Tibial nerve (tissue), 3 donors: ENCODE measurements at regions not wholly inside any gene's neighbourhood (a gene's known extent, or its start where the extent isn't known, plus 50 kb on each side); places are given as distances from the start of the nearest gene placed in this dataset.

ENCODE experiments used
- POLR2A ChIP-seq, 2 donors: fragments of 450-650 bp; IDR thresholded peaks; one replicate each; pipeline ENCODE4 v1.6.1; 2017; ENCODE audit warnings: antibody characterized with exemption in 2 of 2, mild to moderate bottlenecking in 2 of 2, moderate library complexity in 2 of 2
- TF ChIP-seq, protein P1 (sequence below), 5 experiments: fragments of 200-600 bp in 3 of 5; fragments of 450-650 bp in 2 of 5; sonication (generic) in 3 of 5; IDR thresholded peaks; one replicate each; pipeline ENCODE4 v1.5.1; 2016 to 2019; ENCODE audit warnings: antibody characterized with exemption in 5 of 5, mild to moderate bottlenecking in 3 of 5, moderate library complexity in 2 of 5

DNA sequence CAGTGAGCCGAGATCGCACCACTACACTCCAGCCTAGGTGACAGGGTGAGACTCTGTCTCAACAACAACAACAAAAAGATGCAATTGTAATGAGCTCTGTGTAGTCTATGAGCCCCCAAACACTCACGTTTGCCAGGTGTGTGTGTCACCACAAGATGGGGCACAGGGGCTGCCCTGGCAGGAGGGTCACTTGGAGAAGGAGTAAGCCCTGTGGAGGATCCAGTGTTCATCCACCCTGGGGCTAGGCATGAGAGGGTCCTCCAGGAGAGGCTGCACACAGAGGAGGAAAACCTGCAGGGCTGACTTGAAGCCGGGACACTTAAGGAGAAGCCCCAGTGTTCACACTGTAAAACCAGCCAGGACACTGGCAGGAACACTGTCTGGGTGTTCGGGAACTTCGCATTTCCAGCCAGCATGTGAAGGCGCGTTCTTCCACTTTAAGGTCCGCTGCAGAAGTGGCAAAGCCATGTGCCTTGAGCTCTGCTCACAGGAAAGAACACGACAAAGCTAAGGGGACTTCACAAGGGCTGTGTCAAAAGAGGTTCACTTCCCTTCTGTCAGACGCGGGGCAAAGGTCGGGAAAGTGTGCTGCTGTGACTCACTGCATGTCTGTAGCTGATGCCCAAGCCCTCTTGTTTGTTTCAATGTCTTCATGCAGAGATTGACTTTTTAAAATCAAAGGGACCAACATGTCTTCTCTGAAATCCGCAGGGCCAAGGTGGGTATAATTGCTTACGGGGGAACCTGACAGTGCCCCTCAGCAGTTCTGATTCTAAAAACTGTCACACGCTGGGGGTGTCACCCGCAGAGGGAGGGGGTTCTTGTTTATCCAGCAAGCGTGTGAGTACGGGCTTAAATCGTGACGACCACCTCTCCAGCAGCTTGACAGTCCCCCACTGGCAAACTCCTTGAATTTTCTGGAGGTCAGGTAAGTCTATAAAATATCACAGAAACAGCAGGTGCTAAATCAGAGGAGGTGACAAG lies 102.8 kb downstream of the RIPK4 start:
- TF ChIP-seq, protein P1, sequence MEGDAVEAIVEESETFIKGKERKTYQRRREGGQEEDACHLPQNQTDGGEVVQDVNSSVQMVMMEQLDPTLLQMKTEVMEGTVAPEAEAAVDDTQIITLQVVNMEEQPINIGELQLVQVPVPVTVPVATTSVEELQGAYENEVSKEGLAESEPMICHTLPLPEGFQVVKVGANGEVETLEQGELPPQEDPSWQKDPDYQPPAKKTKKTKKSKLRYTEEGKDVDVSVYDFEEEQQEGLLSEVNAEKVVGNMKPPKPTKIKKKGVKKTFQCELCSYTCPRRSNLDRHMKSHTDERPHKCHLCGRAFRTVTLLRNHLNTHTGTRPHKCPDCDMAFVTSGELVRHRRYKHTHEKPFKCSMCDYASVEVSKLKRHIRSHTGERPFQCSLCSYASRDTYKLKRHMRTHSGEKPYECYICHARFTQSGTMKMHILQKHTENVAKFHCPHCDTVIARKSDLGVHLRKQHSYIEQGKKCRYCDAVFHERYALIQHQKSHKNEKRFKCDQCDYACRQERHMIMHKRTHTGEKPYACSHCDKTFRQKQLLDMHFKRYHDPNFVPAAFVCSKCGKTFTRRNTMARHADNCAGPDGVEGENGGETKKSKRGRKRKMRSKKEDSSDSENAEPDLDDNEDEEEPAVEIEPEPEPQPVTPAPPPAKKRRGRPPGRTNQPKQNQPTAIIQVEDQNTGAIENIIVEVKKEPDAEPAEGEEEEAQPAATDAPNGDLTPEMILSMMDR (IDR thresholded peaks at IDR 0.05) = no peak
- no peak for TF ChIP-seq POLR2A (IDR thresholded peaks at IDR 0.05)
